Fibroblast of gingiva (primary cell): ENCODE measurements at regions not wholly inside any gene's neighbourhood (a gene's known extent, or its start where the extent isn't known, plus 50 kb on each side); places are given as distances from the start of the nearest gene placed in this dataset.
A peak's percentile ranks its signal among the peaks of the same experiment; 100 is the strongest.

Experiments
- DNase-seq: peaks from one replicate; pipeline ENCODE4 v3.0.0-alpha.2; 2011; ENCODE audit warnings: low read depth

GRCh38 chr12:84807249-84807648 is 105.3 kb downstream of the SLC6A15 start:
- no peak for DNase-seq

- no peak for DNase-seq
Measured at GRCh38 chr12:84805474-84805858, 107.1 kb downstream of the SLC6A15 start.

- no peak for DNase-seq
Measured at GRCh38 chr12:84804691-84805473, 107.7 kb downstream of the SLC6A15 start.

GRCh38 chr12:84803661-84804060 is 108.9 kb downstream of the SLC6A15 start:
- DNase-seq = no peak

GRCh38 chr12:84802161-84802560 is 110.4 kb downstream of the SLC6A15 start:
- DNase-seq = no peak

- no peak for DNase-seq
Measured at GRCh38 chr12:84793558-84794367, 118.8 kb downstream of the SLC6A15 start.

GRCh38 chr12:84791444-84791843 is 121.2 kb downstream of the SLC6A15 start:
- no peak for DNase-seq

GRCh38 chr12:84789184-84789583 is 123.4 kb downstream of the SLC6A15 start:
- DNase-seq = no peak

- DNase-seq = no peak
Measured at GRCh38 chr12:84787253-84787652, 125.3 kb downstream of the SLC6A15 start.

- DNase-seq = no peak
Measured at GRCh38 chr12:84786622-84787021, 126.0 kb downstream of the SLC6A15 start.

- no peak for DNase-seq
Measured at GRCh38 chr12:84785951-84786350, 126.6 kb downstream of the SLC6A15 start.

GRCh38 chr12:84785281-84785680 is 127.3 kb downstream of the SLC6A15 start:
- no peak for DNase-seq

- DNase-seq = no peak
Measured at GRCh38 chr12:84779169-84779568, 133.4 kb downstream of the SLC6A15 start.

- no peak for DNase-seq
Measured at GRCh38 chr12:84772281-84772680, 140.3 kb downstream of the SLC6A15 start.

GRCh38 chr12:84767079-84767478 is 145.5 kb downstream of the SLC6A15 start:
- no peak for DNase-seq

GRCh38 chr12:84766375-84766774 is 146.2 kb downstream of the SLC6A15 start:
- no peak for DNase-seq

GRCh38 chr12:84764001-84764400 is 148.6 kb downstream of the SLC6A15 start:
- DNase-seq = no peak

GRCh38 chr12:84763107-84763506 is 149.5 kb downstream of the SLC6A15 start:
- peak; percentile 18 for DNase-seq

GRCh38 chr12:84760091-84760865 is 152.3 kb downstream of the SLC6A15 start:
- DNase-seq = no peak

- peak; percentile 50 for DNase-seq
Measured at GRCh38 chr12:84757978-84758377, 154.6 kb downstream of the SLC6A15 start.

GRCh38 chr12:84756961-84757360 is 155.6 kb downstream of the SLC6A15 start:
- DNase-seq = no peak

- no peak for DNase-seq
Measured at GRCh38 chr12:84745127-84745526, 167.5 kb downstream of the SLC6A15 start.

- DNase-seq = no peak
Measured at GRCh38 chr12:84741692-84742091, 170.9 kb downstream of the SLC6A15 start.
